ENCODE measurements at regions not wholly inside any gene's neighbourhood (a gene's known extent, or its start where the extent isn't known, plus 50 kb on each side); places are given as distances from the start of the nearest gene placed in this dataset.

DNA sequence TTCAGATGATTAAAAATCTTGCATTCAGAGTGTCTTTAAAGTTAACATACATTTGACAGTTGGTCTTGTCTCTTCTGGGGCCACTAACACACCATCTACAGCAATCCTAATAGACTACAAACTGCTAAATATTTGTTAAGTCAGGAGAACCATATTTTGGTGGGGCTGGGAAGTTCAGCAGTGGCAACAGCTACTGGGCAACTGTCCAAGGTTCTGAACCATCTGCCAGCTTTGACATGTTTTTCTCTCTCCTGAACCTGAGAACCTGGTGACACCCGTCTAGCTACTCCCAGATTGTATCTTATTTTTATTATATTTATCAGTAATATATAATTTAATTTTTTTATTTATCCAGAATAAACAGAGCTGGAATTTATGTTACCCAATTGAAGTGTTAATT is 199.0 kb upstream of the DPYD start:
- TF ChIP-seq, protein P1, sequence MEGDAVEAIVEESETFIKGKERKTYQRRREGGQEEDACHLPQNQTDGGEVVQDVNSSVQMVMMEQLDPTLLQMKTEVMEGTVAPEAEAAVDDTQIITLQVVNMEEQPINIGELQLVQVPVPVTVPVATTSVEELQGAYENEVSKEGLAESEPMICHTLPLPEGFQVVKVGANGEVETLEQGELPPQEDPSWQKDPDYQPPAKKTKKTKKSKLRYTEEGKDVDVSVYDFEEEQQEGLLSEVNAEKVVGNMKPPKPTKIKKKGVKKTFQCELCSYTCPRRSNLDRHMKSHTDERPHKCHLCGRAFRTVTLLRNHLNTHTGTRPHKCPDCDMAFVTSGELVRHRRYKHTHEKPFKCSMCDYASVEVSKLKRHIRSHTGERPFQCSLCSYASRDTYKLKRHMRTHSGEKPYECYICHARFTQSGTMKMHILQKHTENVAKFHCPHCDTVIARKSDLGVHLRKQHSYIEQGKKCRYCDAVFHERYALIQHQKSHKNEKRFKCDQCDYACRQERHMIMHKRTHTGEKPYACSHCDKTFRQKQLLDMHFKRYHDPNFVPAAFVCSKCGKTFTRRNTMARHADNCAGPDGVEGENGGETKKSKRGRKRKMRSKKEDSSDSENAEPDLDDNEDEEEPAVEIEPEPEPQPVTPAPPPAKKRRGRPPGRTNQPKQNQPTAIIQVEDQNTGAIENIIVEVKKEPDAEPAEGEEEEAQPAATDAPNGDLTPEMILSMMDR (IDR thresholded peaks at IDR 0.05): no peak
- TF ChIP-seq POLR2A (IDR thresholded peaks at IDR 0.05): no peak
